Activated T-cell treated with anti-CD3 and anti-CD28 coated beads for 48 hours (primary cell): ENCODE measurements at regions not wholly inside any gene's neighbourhood (a gene's known extent, or its start where the extent isn't known, plus 50 kb on each side); places are given as distances from the start of the nearest gene placed in this dataset.
"Not testable (repeated sequence)": the region's sequence is repeated elsewhere in the genome, so short reads cannot be mapped to it uniquely, and the experiment has no call there.

Experiments
- DNase-seq: peaks from one replicate; pipeline ENCODE4 v3.0.0-alpha.2; 2020; ENCODE audit warnings: low read depth

GRCh38 chr10:29210266-29210868, 78.5 kb upstream of the LYZL1 start:
- no peak for DNase-seq

- no peak for DNase-seq
These were observed 76.3 kb upstream of the LYZL1 start for GRCh38 chr10:29212597-29212996.

- DNase-seq: no peak
These were observed 74.3 kb upstream of the LYZL1 start for GRCh38 chr10:29214551-29214950.

GRCh38 chr10:29217292-29217738, 71.6 kb upstream of the LYZL1 start:
- DNase-seq: no peak

GRCh38 chr10:29223326-29223725, 65.5 kb upstream of the LYZL1 start:
- no peak for DNase-seq

- DNase-seq: no peak
These were observed 64.2 kb upstream of the LYZL1 start for GRCh38 chr10:29224631-29225030.

GRCh38 chr10:29227201-29227600, 61.7 kb upstream of the LYZL1 start:
- no peak for DNase-seq

- no peak for DNase-seq
These were observed 60.3 kb upstream of the LYZL1 start for GRCh38 chr10:29228562-29228961.

- no peak for DNase-seq
These were observed 59.6 kb upstream of the LYZL1 start for GRCh38 chr10:29229258-29229705.

GRCh38 chr10:29236910-29237309, 52.0 kb upstream of the LYZL1 start:
- not testable (repeated sequence) for DNase-seq

GRCh38 chr10:29237786-29238185, 51.1 kb upstream of the LYZL1 start:
- no peak for DNase-seq

GRCh38 chr10:29238523-29239135, 50.2 kb upstream of the LYZL1 start:
- DNase-seq: no peak
